Mucosa of descending colon (tissue), 3 donors: ENCODE measurements at regions not wholly inside any gene's neighbourhood (a gene's known extent, or its start where the extent isn't known, plus 50 kb on each side); places are given as distances from the start of the nearest gene placed in this dataset.
"Not testable (repeated sequence)": the region's sequence is repeated elsewhere in the genome, so short reads cannot be mapped to it uniquely, and the experiment has no call there.

Source experiments
- ATAC-seq: fragments of 200-7000 bp; cut with Tn5 transposase; one replicate; pipeline ENCODE4 v1.9.1; 2020; ENCODE audit warnings: mild to moderate bottlenecking, moderate library complexity
- DNase-seq, 3 donors: peaks; one replicate each; pipeline ENCODE4 v3.0.0-alpha.2; 2020
- H3K36me3 ChIP-seq: fragments of 200-600 bp; one replicate; pipeline ENCODE4 v1.8.0; 2021; ENCODE audit warnings: low read depth, mild to moderate bottlenecking
- H3K4me1 ChIP-seq: fragments of 200-600 bp; one replicate; pipeline ENCODE4 v1.8.0; 2021; ENCODE audit warnings: low read depth, mild to moderate bottlenecking
- H3K4me3 ChIP-seq: fragments of 200-600 bp; one replicate; pipeline ENCODE4 v1.8.0; 2021; ENCODE audit warnings: mild to moderate bottlenecking
- H3K9me3 ChIP-seq: fragments of 200-600 bp; one replicate; pipeline ENCODE4 v1.8.0; 2021; ENCODE audit warnings: mild to moderate bottlenecking
- intact Hi-C, 2 donors: fragments of 100-400 bp; cut with DNase I in 1 of 2; cut with micrococcal nuclease in 1 of 2; formaldehyde crosslinking; loops; one replicate each; pipeline versions ENCODE4 v1.11.0 to v1.11.1; 2022; cut with DNase I, micrococcal nuclease
- TF ChIP-seq, protein P1 (sequence below): fragments of 200-600 bp; IDR thresholded peaks from one replicate; pipeline ENCODE4 v1.8.0; 2022; ENCODE audit warnings: antibody characterized with exemption, mild to moderate bottlenecking
- donor health status: DM: no; HTN: no; CAD: no; lungs with moderate emphysema.
- donor health status: DM: no; HTN: no; CAD: no.
- donor health status: DM: no; HTN: yes; CAD: no.

GRCh38 chr14:88967299-88967698 lies 142.8 kb downstream of the TTC8 start:
- H3K4me1 ChIP-seq, result no peaks in the 10 kb centered on the region
- no peak for DNase-seq

DNA sequence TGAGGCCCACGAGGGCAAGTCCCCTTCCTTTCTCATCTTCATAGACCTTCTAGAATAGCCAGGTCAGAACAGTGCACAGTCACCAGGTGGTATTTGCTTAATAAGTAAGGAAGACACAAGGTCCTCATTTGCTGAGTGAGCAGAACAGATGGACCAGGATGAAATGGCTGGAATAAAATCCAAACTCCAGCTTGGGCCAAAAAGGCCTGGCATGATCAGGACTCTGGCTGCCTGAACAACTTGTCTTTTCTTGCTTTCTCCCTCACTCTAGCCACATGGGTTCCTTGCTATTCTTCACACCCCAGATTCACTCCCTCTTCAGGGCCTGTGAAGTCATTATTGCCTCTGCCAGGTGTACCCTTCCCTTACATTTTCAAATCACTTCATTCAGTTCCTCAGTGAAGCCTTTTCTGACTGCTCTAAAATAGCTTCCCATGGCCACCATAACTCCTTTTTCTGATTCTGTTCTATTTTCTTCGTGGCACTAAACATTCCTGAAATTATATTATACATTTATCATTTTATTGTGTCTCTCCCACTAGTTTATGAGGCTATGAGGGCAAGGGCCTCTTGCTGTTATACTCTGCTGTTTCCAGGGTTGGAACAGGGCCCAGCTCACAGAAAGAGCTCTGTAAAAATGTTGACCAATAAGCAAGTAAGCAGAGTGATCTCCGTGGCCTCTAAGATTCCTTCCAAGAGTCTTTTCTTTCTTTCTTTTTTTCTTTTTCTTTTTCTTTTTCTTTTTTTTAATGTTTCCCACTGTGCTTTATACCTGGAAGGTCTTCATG lies 150.8 kb downstream of the TTC8 start:
- Histone ChIP-seq H3K36me3 (no peaks in the 10 kb centered on the region), H3K4me1 (peaks cover 17% of the 10 kb centered on the region), H3K4me3 (no peak overlapping the region), H3K9me3 (no peaks in the 10 kb centered on the region)
- intact Hi-C loops, result no loop called here
- DNase-seq (peak in 2 of 3 donors; percentile 35 to 82), ATAC-seq (peak; percentile 96)
- TF ChIP-seq, protein P1, sequence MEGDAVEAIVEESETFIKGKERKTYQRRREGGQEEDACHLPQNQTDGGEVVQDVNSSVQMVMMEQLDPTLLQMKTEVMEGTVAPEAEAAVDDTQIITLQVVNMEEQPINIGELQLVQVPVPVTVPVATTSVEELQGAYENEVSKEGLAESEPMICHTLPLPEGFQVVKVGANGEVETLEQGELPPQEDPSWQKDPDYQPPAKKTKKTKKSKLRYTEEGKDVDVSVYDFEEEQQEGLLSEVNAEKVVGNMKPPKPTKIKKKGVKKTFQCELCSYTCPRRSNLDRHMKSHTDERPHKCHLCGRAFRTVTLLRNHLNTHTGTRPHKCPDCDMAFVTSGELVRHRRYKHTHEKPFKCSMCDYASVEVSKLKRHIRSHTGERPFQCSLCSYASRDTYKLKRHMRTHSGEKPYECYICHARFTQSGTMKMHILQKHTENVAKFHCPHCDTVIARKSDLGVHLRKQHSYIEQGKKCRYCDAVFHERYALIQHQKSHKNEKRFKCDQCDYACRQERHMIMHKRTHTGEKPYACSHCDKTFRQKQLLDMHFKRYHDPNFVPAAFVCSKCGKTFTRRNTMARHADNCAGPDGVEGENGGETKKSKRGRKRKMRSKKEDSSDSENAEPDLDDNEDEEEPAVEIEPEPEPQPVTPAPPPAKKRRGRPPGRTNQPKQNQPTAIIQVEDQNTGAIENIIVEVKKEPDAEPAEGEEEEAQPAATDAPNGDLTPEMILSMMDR, result no peak

More at GRCh38 chr14:88967299-88967698, 142.8 kb downstream of the TTC8 start:
- Histone ChIP-seq H3K4me3 (no peak overlapping the region), H3K36me3 (no peaks in the 10 kb centered on the region), H3K9me3 (no peaks in the 10 kb centered on the region)
- intact Hi-C loops, result no loop called here
- TF ChIP-seq, protein P1, result no peak
- no peak for ATAC-seq

GRCh38 chr14:88975926-88976325 lies 151.5 kb downstream of the TTC8 start:
- H3K36me3 ChIP-seq, result no peaks in the 10 kb centered on the region
- H3K9me3 ChIP-seq, result no peaks in the 10 kb centered on the region
- H3K4me1 ChIP-seq, result peaks cover 17% of the 10 kb centered on the region
- intact Hi-C loops, result no loop called here
- DNase-seq (no peak), ATAC-seq (peak; percentile 43)
- H3K4me3 ChIP-seq, result no peak overlapping the region
- TF ChIP-seq, protein P1, result no peak

- ATAC-seq, H3K4me3 ChIP-seq, DNase-seq, intact Hi-C loops, H3K36me3 ChIP-seq, H3K9me3 ChIP-seq, H3K4me1 ChIP-seq: not testable (repeated sequence)
Measured at GRCh38 chr14:88980907-88981306, 156.5 kb downstream of the TTC8 start.

DNA sequence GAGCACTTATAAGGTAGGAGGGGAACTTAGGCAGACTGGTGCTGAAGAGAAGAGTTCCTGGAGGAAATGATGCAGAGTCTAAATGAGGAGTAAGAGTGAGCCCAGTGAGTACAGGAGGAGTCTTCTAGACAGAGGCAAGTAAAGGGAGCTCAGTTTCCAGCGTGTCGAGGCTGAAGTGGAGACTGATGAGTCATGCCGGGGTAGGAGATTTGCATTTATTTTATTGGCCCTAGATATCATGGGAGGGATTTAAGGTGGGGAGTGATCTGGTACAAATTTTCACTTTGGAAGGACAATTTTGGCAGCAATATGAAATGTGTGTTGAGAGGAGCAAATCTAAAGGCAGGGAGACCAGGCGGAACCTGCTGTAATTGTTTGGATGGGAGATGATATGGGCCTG lies 157.5 kb downstream of the TTC8 start:
- intact Hi-C loops, result no loop called here
- TF ChIP-seq, protein P1, result no peak
- ATAC-seq (no peak), DNase-seq (no peak)
- no peak overlapping the region for H3K4me3 ChIP-seq
- no peaks in the 10 kb centered on the region for H3K36me3 ChIP-seq
- H3K9me3 ChIP-seq, result no peaks in the 10 kb centered on the region
- no peaks in the 10 kb centered on the region for H3K4me1 ChIP-seq

GRCh38 chr14:88983755-88984154 lies 159.3 kb downstream of the TTC8 start:
- DNase-seq, result no peak
- intact Hi-C loops, result no loop called here
- Histone ChIP-seq H3K4me1 (no peaks in the 10 kb centered on the region), H3K9me3 (no peaks in the 10 kb centered on the region), H3K36me3 (no peaks in the 10 kb centered on the region), H3K4me3 (no peak overlapping the region)
- no peak for ATAC-seq
- TF ChIP-seq, protein P1, result no peak
